ENCODE measurements at regions not wholly inside any gene's neighbourhood (a gene's known extent, or its start where the extent isn't known, plus 50 kb on each side); places are given as distances from the start of the nearest gene placed in this dataset.
"Not testable (repeated sequence)": the region's sequence is repeated elsewhere in the genome, so short reads cannot be mapped to it uniquely, and the experiment has no call there.

- TF ChIP-seq MLLT1 (IDR thresholded peaks at IDR 0.05) (no peak), CHD2 (IDR thresholded peaks at IDR 0.05; ENCODE audit: borderline replicate concordance, low read depth, low read length) (no peak), ZNF24 (IDR thresholded peaks at IDR 0.05) (no peak)
Observed at GRCh38 chrX:115357326-115358120, 68.0 kb downstream of the LUZP4 start (continued).

GRCh38 chrX:115359508-115359907 lies 70.0 kb downstream of the LUZP4 start:
- DNase-seq (ENCODE audit: low read depth, low spot score); H3K9me3 ChIP-seq (replicated peaks; ENCODE audit: control insufficient read depth, insufficient read depth, low read length); H3K27me3 ChIP-seq (replicated peaks in 1 of 2; ENCODE audit: control insufficient read depth in 2 of 2, insufficient read depth in 2 of 2, low read length in 1 of 2); intact Hi-C loops (cut with micrococcal nuclease; ENCODE audit: unreplicated experiment); in situ Hi-C loops (cut with MboI); RAD21 ChIA-PET (ENCODE audit: unreplicated experiment); H3K4me3 ChIP-seq; H3K4me1 ChIP-seq (ENCODE audit: control insufficient read depth, insufficient read depth, low read length); H3K9ac ChIP-seq (ENCODE audit: control insufficient read depth, insufficient read depth, low read length); BruUV-seq (replicated peaks); H3K27ac ChIP-seq (ENCODE audit: control insufficient read depth, insufficient read depth); H2AFZ ChIP-seq (ENCODE audit: control insufficient read depth, low read depth, low read length); H3K4me2 ChIP-seq (ENCODE audit: control insufficient read depth, insufficient read depth); H3K79me2 ChIP-seq (ENCODE audit: control insufficient read depth, insufficient read depth, low read length); ATAC-seq; FAIRE-seq; POLR2A ChIA-PET; H4K20me1 ChIP-seq (ENCODE audit: control insufficient read depth, insufficient read depth); H3K36me3 ChIP-seq (ENCODE audit: control insufficient read depth in 2 of 2, insufficient read depth in 2 of 2, low read length in 1 of 2): not testable (repeated sequence)
- SMC1A ChIA-PET (ENCODE audit: uncharacterized antibody, unreplicated experiment) = interaction anchor here (1.6 kb wide), 1 partner anchor 15 kb away, joined by 3 read pairs; no protein-coding TSS in a partner anchor
- CTCF ChIA-PET = interaction anchor here (1.4 to 1.5 kb wide), 2 partner anchors 10 to 26 kb away, joined by 3 read pairs; no protein-coding TSS in a partner anchor
- 8% methylated on average over 7 of the region's 7 CpGs for WGBS (ENCODE audit: insufficient coverage, insufficient replicate concordance, low lambda C conversion rate, missing lambda C conversion rate)
